Activated CD4-positive, alpha-beta T cell treated with anti-CD3 and anti-CD28 coated beads for 36 hours (primary cell): ENCODE measurements at regions not wholly inside any gene's neighbourhood (a gene's known extent, or its start where the extent isn't known, plus 50 kb on each side); places are given as distances from the start of the nearest gene placed in this dataset.

Experiments used
- ATAC-seq: fragments of 200-7000 bp; cut with Tn5 transposase; one replicate; pipeline ENCODE4 v1.10.0; 2021; ENCODE audit warnings: mild to moderate bottlenecking, moderate library complexity
- CTCF ChIA-PET: fragments of 350-600 bp; sonication (Branson Sonifier 250); formaldehyde crosslinking; loops from one replicate; lab custom pipeline; 2021; ENCODE audit warnings: antibody characterized with exemption; lab: Charles Lee
- POLR2A ChIA-PET: fragments of 350-600 bp; sonication (Branson Sonifier 250); formaldehyde crosslinking; loops from one replicate; lab custom pipeline; 2021; ENCODE audit warnings: antibody characterized with exemption, inconsistent platforms; lab: Charles Lee
- DNase-seq: peaks from one replicate; pipeline ENCODE4 v3.0.0-alpha.2; 2020
- H3K27ac Mint-ChIP-seq: one replicate; pipeline ENCODE4 v1.8.0; 2021; ENCODE audit warnings: mixed read lengths
- H3K27me3 Mint-ChIP-seq: one replicate; pipeline ENCODE4 v1.8.0; 2021; ENCODE audit warnings: mixed read lengths
- H3K36me3 Mint-ChIP-seq: one replicate; pipeline ENCODE4 v1.8.0; 2021; ENCODE audit warnings: low read depth, mixed read lengths
- H3K4me1 Mint-ChIP-seq: one replicate; pipeline ENCODE4 v1.8.0; 2021; ENCODE audit warnings: mixed read lengths
- H3K4me3 Mint-ChIP-seq: one replicate; pipeline ENCODE4 v1.8.0; 2021; ENCODE audit warnings: mild to moderate bottlenecking, moderate library complexity, mixed read lengths
- H3K9me3 Mint-ChIP-seq: one replicate; pipeline ENCODE4 v1.8.0; 2021; ENCODE audit warnings: low read depth, mixed read lengths
- intact Hi-C, 2 experiments: fragments of 100-400 bp; cut with DNase I in 1 of 2; cut with micrococcal nuclease in 1 of 2; formaldehyde crosslinking; loops; one replicate each; pipeline versions ENCODE4 v1.14.2 to v1.15.1; 2022 to 2024; cut with DNase I, micrococcal nuclease

GRCh38 chr22:49492308-49492707, 335.4 kb downstream of the BRD1 start:
- intact Hi-C loops: no loop called here
- CTCF ChIA-PET: interaction anchor here (1.2 kb wide), 1 partner anchor 11 kb away, joined by 3 read pairs; no protein-coding TSS in a partner anchor
- no peaks in the 10 kb centered on the region for H3K4me1 Mint-ChIP-seq
- ATAC-seq (no peak), DNase-seq (no peak)
- no peaks in the 10 kb centered on the region for H3K27me3 Mint-ChIP-seq
- POLR2A ChIA-PET: no interaction called here
- no peaks in the 10 kb centered on the region for H3K9me3 Mint-ChIP-seq
- H3K4me3 Mint-ChIP-seq: no peak overlapping the region
- H3K36me3 Mint-ChIP-seq: peaks cover 3% of the 10 kb centered on the region
- no peak overlapping the region for H3K27ac Mint-ChIP-seq

GRCh38 chr22:49491726-49492125, 335.9 kb downstream of the BRD1 start:
- Mint-ChIP-seq H3K4me1 (no peaks in the 10 kb centered on the region), H3K4me3 (no peak overlapping the region), H3K27ac (no peak overlapping the region), H3K27me3 (no peaks in the 10 kb centered on the region), H3K9me3 (no peaks in the 10 kb centered on the region), H3K36me3 (peaks cover 3% of the 10 kb centered on the region)
- intact Hi-C loops: no loop called here
- ChIA-PET POLR2A (no interaction called here), CTCF (no interaction called here)
- DNase-seq (no peak), ATAC-seq (no peak)

GRCh38 chr22:49491221-49491635, 336.4 kb downstream of the BRD1 start:
- CTCF ChIA-PET: no interaction called here
- Mint-ChIP-seq H3K4me1 (no peaks in the 10 kb centered on the region), H3K9me3 (no peaks in the 10 kb centered on the region), H3K36me3 (peaks cover 3% of the 10 kb centered on the region), H3K27me3 (no peaks in the 10 kb centered on the region), H3K27ac (no peak overlapping the region), H3K4me3 (no peak overlapping the region)
- POLR2A ChIA-PET: no interaction called here
- DNase-seq (no peak), ATAC-seq (no peak)
- intact Hi-C loops: no loop called here

- Mint-ChIP-seq H3K9me3 (no peaks in the 10 kb centered on the region), H3K36me3 (peaks cover 3% of the 10 kb centered on the region), H3K4me3 (no peak overlapping the region), H3K4me1 (no peaks in the 10 kb centered on the region), H3K27ac (no peak overlapping the region), H3K27me3 (no peaks in the 10 kb centered on the region)
- ATAC-seq: no peak
- ChIA-PET CTCF (no interaction called here), POLR2A (no interaction called here)
- DNase-seq: no peak
- intact Hi-C loops: no loop called here
Measured at GRCh38 chr22:49490692-49491091, 337.0 kb downstream of the BRD1 start.

GRCh38 chr22:49489821-49490220, 337.9 kb downstream of the BRD1 start:
- POLR2A ChIA-PET: no interaction called here
- H3K4me3 Mint-ChIP-seq: no peak overlapping the region
- H3K36me3 Mint-ChIP-seq: peaks cover 3% of the 10 kb centered on the region
- H3K27me3 Mint-ChIP-seq: no peaks in the 10 kb centered on the region
- CTCF ChIA-PET: no interaction called here
- H3K27ac Mint-ChIP-seq: no peak overlapping the region
- DNase-seq: no peak
- intact Hi-C loops: no loop called here
- H3K9me3 Mint-ChIP-seq: no peaks in the 10 kb centered on the region
- no peak for ATAC-seq
- H3K4me1 Mint-ChIP-seq: no peaks in the 10 kb centered on the region

- Mint-ChIP-seq H3K4me1 (no peaks in the 10 kb centered on the region), H3K36me3 (peaks cover 3% of the 10 kb centered on the region), H3K27ac (no peak overlapping the region), H3K4me3 (no peak overlapping the region), H3K9me3 (no peaks in the 10 kb centered on the region), H3K27me3 (no peaks in the 10 kb centered on the region)
- ATAC-seq (no peak), DNase-seq (no peak)
- ChIA-PET CTCF (no interaction called here), POLR2A (no interaction called here)
- intact Hi-C loops: no loop called here
Measured at GRCh38 chr22:49488943-49489342, 338.7 kb downstream of the BRD1 start.

GRCh38 chr22:49487950-49488349, 339.7 kb downstream of the BRD1 start:
- H3K4me3 Mint-ChIP-seq: no peak overlapping the region
- H3K4me1 Mint-ChIP-seq: no peaks in the 10 kb centered on the region
- ATAC-seq (no peak), DNase-seq (no peak)
- H3K27me3 Mint-ChIP-seq: no peaks in the 10 kb centered on the region
- H3K36me3 Mint-ChIP-seq: peaks cover 3% of the 10 kb centered on the region
- no peaks in the 10 kb centered on the region for H3K9me3 Mint-ChIP-seq
- ChIA-PET POLR2A (no interaction called here), CTCF (no interaction called here)
- H3K27ac Mint-ChIP-seq: no peak overlapping the region
- intact Hi-C loops: no loop called here

GRCh38 chr22:49486225-49486624, 341.4 kb downstream of the BRD1 start:
- Mint-ChIP-seq H3K36me3 (no peaks in the 10 kb centered on the region), H3K27me3 (no peaks in the 10 kb centered on the region), H3K27ac (no peak overlapping the region), H3K4me1 (no peaks in the 10 kb centered on the region), H3K4me3 (no peak overlapping the region), H3K9me3 (no peaks in the 10 kb centered on the region)
- POLR2A ChIA-PET: no interaction called here
- CTCF ChIA-PET: no interaction called here
- ATAC-seq (no peak), DNase-seq (no peak)
- intact Hi-C loops: no loop called here

- CTCF ChIA-PET: no interaction called here
- Mint-ChIP-seq H3K27ac (no peak overlapping the region), H3K36me3 (no peaks in the 10 kb centered on the region), H3K9me3 (no peaks in the 10 kb centered on the region), H3K4me1 (no peaks in the 10 kb centered on the region), H3K4me3 (no peak overlapping the region), H3K27me3 (no peaks in the 10 kb centered on the region)
- DNase-seq (no peak), ATAC-seq (no peak)
- intact Hi-C loops: no loop called here
- POLR2A ChIA-PET: no interaction called here
Measured at GRCh38 chr22:49483946-49484345, 343.7 kb downstream of the BRD1 start.

GRCh38 chr22:49483281-49483870, 344.3 kb downstream of the BRD1 start:
- Mint-ChIP-seq H3K4me3 (no peak overlapping the region), H3K9me3 (no peaks in the 10 kb centered on the region), H3K4me1 (no peaks in the 10 kb centered on the region), H3K27me3 (no peaks in the 10 kb centered on the region), H3K36me3 (peaks cover 2% of the 10 kb centered on the region), H3K27ac (no peak overlapping the region)
- intact Hi-C loops: no loop called here
- ATAC-seq (no peak), DNase-seq (no peak)
- CTCF ChIA-PET: no interaction called here
- POLR2A ChIA-PET: interaction anchor here (0.5 kb wide), 1 partner anchor 53 kb away, joined by 6 read pairs; no protein-coding TSS in a partner anchor

GRCh38 chr22:49482811-49483210, 344.9 kb downstream of the BRD1 start:
- ChIA-PET POLR2A (interaction anchor here (0.5 kb wide), 1 partner anchor 53 kb away, joined by 6 read pairs; no protein-coding TSS in a partner anchor), CTCF (no interaction called here)
- intact Hi-C loops: no loop called here
- Mint-ChIP-seq H3K27me3 (no peaks in the 10 kb centered on the region), H3K4me1 (no peaks in the 10 kb centered on the region), H3K4me3 (no peak overlapping the region), H3K27ac (no peak overlapping the region), H3K36me3 (peaks cover 2% of the 10 kb centered on the region), H3K9me3 (no peaks in the 10 kb centered on the region)
- ATAC-seq: no peak
- no peak for DNase-seq

GRCh38 chr22:49481659-49482399, 345.8 kb downstream of the BRD1 start:
- Mint-ChIP-seq H3K36me3 (peaks cover 6% of the 10 kb centered on the region), H3K9me3 (peaks cover under 1% of the 10 kb centered on the region), H3K27me3 (no peaks in the 10 kb centered on the region), H3K4me3 (no peak overlapping the region), H3K27ac (no peak overlapping the region), H3K4me1 (no peaks in the 10 kb centered on the region)
- DNase-seq (no peak), ATAC-seq (no peak)
- POLR2A ChIA-PET: no interaction called here
- CTCF ChIA-PET: interaction anchor here (1.6 kb wide), 1 partner anchor 11 kb away, joined by 3 read pairs; no protein-coding TSS in a partner anchor
- intact Hi-C loops: no loop called here
